CD1c-positive myeloid dendritic cell (primary cell): ENCODE measurements at regions not wholly inside any gene's neighbourhood (a gene's known extent, or its start where the extent isn't known, plus 50 kb on each side); places are given as distances from the start of the nearest gene placed in this dataset.
A peak's percentile ranks its signal among the peaks of the same experiment; 100 is the strongest.
"Not testable (repeated sequence)": the region's sequence is repeated elsewhere in the genome, so short reads cannot be mapped to it uniquely, and the experiment has no call there.

Source experiments
- DNase-seq: peaks from one replicate; pipeline ENCODE4 v3.0.0-alpha.2; 2016; ENCODE audit errors: extremely low spot score

DNA sequence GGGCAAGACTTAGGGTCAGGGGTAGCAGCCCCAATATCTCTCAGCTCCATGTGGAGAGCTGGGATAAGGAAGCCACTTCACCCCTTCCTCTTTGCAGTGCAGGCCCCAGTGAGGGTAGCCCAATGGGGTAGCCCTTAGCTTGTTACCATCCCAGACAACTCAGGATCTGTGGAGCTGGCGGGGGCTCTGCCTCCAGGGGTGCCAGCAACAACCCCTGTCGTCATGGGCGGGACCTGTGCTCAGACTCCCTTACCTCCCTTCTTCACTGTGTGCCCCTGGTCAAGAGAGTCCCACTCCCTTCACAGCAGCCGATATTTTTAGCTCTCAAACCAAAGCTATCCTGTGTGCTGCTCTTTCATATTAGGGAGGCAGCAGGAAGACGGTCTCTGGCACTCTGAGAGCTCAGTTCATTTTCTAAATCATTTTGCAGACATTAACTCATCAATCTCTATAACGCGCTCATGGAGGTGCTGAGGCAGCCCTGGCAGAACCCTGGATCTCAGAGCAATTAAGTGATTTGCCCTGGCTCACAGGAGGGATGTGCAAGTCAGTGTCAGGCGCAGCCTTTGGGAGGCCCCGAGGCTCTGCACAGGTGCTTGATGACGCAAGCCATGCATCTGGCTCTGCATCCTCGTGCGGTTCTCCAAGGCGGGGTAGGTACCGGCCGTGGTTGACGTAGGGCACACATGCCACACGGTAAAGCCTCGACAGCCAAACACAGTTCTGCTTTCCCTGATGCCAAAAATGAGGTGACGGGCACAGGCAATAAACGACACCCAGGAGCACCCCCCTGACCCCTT, 357.6 kb downstream of the SHANK2 start:
- no peak for DNase-seq

DNA sequence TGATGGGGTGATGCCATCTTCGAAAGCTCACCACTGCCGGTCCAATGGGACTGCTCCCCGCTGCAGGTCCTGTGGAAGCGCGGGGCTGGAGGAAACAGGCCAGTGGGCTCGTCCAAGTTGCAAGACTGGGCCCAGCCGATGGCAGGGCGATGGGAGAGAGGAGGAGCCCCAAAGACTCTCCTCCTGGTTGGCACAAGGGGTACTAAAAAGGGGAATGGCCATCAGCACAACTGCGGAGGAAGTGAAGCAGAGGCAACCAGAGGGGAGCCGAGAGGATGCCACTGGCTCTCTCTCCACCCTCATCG, 357.1 kb downstream of the SHANK2 start:
- no peak for DNase-seq

DNA sequence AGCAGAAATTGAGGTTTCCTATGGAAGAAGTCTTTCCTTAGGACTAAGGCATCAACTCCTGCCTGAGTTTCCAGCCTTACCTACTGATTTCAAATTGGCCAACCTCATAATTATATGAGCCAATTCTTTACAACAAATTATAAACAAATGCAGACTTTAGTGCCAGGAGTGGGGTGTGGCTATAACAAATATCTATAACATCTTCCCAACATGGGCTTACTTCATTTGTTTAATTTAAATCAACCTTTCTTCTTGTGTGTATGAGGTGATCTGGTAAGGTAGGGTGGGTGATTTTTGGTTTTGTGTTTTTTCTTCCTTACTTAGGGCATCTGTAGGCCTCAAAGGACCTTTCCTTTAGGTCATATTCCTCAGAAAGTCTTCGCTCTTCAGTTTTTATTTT, 354.9 kb downstream of the SHANK2 start:
- DNase-seq = no peak

DNA sequence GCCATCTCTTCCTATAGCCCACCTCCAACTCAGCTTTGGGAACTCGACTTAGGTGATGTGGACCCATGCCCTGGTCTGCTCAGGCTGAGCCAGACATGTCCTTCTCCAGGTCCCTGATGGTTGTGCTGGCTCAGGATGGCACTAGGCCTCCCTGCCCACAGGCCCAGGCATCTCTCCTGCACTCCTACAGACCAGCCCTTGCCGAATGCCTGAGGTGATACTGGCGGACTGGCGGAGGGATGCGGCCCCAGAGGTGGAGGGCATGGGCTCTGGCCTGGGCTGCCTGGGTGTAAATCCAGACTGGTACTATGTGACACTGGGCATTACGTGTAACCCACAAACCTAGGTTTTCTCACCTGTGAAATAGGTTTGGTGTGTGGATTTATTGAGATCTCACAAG, 352.8 kb downstream of the SHANK2 start:
- no peak for DNase-seq

DNA sequence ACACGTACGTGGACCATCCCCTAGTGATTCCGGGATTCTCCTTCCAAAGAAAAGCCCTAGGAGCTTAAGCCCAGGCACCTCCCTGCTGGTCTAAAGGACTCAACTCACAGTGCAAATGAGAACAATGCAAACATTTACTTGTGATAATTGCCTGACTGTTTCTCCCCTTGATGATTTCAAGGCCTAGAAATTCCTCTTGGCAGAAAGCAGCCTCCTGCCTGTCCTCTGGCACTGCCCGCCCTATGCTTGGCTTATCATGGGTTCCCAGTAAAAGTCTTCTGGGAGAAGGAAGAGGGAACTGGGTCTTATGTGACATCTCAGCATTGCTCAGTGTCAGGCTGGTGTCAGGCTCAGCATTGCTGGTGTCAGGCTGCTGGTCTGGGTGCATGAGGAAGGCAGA, 351.8 kb downstream of the SHANK2 start:
- no peak for DNase-seq

DNA sequence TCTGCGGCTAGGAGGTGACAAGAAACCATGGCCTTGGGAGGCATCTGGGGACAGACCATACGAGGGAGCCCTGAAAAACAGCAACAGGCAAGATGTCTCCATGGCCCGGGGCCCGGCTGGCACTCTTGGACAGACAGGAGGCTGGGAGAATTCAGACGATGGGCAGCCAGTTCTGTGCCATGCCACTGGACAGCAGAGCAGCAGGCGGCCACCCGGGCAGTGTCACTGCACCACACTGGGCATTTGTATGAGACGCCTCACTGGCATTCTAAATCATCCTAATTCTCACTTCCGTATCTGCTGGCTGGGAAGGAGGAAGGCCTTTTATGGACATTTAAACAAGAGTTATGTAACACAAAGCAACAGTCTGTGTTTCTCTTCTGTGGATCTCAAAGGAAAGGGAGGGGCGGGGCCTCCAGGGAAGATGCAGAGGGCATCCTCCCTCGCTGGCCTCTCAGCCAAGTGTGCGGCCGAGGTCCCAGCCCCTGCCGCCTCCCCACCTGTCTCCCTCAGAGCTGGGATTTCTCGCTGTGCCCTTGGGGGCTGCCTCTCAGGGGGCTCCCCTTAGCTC, 350.3 kb downstream of the SHANK2 start:
- peak; percentile 52 for DNase-seq

DNA sequence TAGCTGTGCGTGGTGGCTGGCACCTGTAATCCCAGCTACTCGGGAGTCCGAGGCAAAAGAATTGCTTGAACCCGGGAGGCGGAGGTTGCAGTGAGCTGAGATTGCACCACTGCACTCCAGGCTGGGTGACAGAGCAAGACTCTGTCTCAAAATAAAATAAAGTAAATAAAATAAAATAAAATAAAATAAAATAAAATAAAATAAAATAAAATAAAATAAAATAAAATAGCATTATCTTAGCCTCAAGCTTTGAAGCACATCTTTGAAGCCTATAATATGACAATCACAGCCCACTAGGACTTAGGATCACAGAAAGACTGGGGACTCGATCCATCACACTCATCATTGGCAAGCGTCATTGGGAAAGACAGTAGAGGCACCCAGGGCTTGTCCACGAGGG, 349.1 kb downstream of the SHANK2 start:
- DNase-seq = not testable (repeated sequence)

DNA sequence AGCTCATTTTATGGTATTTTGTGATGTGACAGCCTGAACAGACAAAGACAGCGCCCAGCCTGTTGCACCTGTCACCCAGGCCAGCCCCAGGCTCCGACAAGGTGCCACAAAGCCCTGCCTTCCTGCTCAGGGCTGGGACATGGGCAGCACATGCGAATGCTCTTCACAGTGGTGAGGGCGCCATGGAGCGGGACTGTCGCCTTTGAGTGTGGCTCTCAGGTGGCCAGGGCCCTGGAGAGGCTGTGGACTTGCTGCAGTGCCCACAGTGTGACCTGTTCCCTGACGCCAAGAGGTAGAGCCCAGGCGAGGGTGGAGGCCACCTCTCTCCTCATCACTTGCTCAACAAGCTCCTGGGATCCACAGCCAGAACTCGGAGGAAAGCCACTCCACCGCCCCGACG, 346.3 kb downstream of the SHANK2 start:
- DNase-seq = no peak

DNA sequence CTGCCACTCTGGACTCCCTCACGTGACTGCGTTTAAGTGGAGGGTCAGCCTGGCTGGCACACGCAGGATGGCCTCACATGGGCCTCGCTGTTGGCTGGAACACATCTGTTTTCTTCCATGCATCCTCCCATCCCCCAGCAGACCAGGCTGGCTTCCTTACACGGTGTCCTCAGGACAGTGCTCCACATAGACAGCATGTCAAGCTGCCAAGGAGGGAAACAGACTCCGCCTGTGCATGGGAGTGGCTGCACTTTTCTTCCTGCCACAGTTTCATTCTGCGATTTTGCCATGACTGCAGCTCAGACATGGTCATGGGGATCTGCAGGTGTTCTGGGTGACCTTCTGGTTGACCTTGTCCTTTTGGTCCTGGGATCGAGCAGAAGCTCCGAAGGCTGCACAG, 344.2 kb downstream of the SHANK2 start:
- no peak for DNase-seq

DNA sequence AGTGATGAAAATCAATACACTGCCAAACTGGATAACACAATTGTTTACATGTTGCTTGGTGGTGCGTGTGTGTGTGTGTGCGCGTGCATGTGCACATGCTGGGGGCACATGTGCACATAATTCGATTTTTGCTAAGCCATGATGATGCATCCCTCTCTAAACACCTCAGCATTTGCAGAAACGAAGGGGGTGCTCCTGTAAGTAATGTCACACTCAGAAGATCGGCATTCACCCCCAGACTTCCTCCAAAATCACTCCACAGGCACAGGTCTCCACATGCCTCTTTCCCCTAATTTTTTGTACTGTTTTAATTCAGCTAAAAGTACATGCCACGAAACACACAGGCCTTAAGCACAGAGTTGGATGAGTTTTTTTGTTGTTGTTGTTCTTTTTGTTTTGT, 341.5 kb downstream of the SHANK2 start:
- DNase-seq = no peak

DNA sequence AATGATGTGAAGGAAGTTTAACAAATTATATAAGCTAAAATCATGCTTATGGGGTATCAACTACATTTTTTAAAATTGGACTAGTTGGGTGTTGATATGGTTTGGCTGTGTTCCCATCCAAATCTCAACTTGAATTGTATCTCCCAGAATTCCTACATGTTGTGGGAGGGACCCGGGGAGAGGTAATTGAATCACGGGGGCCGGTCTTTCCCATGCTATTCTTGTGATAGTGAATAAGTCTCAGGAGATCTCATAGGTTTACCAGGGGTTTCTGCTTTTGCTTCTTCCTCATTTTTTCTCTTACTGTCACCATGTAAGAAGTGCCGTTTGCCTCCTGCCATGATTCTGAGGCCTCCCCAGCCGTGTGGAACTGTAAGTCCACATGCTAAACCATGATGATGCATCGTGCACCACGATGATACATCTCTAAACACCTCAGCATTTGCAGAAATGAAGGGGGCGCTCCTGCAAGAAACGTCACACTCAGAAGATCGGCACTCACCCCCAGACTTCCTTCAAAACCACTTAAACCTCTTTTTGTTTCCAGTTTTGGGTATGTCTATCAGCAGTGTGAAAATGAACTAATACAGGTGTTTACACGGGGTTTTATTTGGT, 340.0 kb downstream of the SHANK2 start:
- DNase-seq = no peak

DNA sequence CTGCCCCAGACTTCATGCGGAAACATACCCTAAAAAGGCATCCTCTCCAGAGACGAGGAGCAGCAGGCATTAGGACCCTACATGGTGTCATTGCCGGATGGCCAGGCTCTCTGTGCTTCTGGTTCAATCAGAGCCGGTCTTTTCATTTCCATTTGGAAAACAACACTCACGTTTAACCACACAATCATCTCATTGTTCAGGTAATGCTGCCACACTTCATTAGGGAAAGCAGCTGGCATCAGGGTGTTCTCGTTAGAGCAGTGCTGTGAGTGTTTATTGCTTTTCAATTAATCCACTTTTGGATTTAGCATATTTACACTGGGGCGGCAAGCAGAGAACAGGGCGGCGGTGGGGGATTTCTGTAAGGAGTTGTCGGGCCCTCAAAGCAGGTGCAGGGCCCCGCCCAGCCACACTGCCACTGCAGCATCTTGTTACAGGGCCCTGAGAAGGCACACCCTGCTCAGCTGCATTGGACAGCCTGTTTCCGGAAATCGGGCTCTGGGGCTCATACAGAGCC, 338.6 kb downstream of the SHANK2 start:
- no peak for DNase-seq

DNA sequence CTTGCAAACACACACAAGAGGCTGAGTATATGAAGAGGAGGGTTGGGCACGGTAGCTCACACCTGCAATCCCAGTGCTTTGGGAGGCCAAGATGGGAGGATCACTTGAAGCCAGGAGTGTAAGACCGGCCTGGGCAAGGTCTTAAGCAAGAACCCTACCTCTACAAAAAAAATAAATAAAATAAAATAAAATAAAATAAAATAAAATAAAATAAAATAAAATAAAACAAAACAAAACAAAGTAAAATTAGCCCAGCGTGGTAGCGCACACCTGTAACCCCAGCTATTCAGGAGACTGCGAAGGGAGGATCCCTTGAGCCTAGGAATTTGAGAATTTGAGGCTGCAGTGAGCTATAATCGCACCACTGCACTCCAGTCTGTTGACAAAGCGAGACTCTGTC, 337.9 kb downstream of the SHANK2 start:
- no peak for DNase-seq

DNA sequence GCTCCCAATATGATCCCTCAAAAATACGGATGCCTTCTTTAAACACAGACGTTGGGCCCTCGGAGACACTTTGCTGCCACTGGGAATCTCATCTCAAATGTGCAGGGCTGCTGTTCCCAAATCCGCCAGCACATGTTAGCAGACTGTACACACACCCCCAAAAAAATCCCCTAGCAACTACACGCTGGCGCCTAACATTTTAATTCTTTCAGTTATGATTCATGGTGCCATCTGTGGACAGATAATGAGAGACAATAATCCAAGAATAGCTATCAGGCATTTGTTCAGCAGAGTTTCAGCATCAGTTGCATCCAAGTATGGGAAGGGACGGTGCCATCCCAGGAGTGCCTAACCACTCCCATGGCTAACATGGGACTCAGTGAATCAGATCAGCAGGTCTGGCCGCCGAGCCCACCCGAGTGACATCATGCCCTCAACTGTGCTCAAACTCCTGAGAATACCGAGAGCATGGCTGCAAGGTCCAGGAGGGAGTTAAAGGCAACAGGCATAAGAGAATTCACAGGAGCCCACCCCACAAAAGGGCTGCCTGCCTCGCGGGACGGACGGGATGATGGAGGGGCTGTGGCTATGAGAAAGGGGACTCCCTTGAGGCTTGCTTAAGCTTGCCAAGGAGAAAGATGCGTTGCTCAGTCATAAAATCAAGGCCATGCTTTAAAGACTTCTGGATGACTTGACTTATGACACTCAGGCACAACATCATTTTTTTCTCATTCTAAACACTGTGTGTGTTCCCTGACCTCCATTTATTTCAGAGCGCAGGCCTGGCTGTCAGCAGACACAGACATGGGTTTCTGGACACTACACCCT, 337.0 kb downstream of the SHANK2 start:
- DNase-seq = no peak

DNA sequence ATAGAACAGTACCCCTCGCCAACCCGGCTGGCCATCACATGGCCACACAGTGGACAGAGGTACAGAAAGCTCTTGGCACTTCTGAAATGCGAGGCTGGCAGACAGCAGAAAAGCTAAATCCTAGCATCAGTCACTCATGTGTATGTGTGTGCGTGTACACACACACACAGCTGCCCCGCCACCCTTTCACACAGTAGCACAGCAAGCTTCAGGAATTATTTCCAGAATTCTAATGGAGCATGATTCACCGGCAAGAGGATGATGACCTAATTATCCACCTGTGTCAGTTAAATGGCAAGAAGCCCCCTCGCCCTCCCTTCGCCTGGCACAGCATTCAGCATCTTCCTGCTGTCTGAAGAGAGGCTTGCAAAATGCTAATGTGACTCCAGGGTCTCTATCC, 336.0 kb downstream of the SHANK2 start:
- DNase-seq = no peak

DNA sequence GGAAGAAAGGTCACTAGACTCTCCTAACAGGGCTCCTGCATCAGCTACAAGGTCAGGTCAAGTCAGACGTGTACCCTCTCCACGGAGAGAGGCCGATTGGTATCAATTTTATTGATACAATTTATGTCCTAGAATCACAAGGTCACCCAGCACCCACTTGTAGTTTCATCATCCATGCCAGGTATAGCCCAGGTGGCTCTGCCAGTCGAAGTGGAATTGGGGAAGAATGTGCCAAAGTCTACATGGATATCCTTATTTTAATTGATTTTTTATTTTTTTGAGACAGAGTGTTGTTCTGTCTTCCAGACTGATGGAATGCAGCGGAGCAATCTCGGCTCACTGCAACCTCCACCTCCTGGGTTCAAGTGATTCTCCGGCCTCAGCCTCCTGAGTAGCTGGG, 334.1 kb downstream of the SHANK2 start:
- DNase-seq = no peak

DNA sequence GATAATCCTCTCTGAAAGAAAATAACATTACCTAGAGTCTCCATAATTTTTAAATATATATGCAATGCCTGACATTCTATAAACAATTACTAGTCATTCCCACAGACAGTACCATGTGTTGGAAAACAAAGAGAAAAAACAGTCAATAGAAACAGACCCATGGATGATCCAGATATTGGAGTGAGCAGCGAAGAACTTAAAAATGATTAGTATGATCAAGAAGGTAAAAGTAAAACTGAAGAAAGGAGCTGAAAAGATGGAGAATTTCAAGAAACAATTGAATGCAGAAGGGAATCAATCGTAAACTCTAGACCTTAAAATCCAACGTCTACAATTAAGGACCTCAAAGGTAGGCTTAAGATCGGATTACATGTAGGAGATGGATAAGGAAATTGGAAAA, 330.6 kb downstream of the SHANK2 start:
- no peak for DNase-seq

DNA sequence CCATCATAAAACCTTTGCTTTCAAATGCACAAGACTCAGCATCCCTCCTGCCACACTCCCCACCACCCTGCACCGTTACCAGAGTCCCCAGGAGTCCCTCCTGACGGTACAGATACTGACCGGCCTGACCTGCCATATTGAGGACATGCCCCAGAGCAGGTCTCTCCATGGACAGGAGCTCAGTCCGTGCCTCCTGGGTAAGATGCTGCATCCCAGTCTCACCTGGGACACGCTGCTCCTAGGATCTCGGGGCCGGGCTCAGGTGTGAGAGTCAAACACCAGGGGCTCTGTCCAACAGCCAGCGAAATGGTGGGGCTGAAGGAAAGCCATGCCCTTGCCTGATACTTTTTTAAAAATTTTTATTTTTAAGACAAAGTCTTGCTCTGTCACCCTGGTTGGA, 328.3 kb downstream of the SHANK2 start:
- DNase-seq = no peak

DNA sequence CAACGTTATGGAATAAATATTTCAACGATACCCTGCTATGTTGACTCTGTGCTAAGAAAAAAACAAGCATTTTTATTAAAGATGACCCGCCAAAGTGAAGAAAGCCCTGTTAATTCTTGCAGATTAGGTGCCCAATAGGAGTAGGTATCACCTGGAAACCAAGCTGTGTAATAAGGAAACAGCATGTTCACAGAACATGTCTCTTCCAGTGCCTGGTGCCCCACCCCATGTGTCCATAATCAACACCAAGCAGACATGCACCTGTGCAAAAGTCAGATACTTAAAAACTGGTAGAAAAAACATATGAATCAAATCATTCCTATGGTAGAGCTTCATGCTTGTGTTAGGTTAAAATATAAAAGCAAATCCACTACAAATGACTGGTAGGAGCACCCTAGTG, 327.1 kb downstream of the SHANK2 start:
- no peak for DNase-seq

DNA sequence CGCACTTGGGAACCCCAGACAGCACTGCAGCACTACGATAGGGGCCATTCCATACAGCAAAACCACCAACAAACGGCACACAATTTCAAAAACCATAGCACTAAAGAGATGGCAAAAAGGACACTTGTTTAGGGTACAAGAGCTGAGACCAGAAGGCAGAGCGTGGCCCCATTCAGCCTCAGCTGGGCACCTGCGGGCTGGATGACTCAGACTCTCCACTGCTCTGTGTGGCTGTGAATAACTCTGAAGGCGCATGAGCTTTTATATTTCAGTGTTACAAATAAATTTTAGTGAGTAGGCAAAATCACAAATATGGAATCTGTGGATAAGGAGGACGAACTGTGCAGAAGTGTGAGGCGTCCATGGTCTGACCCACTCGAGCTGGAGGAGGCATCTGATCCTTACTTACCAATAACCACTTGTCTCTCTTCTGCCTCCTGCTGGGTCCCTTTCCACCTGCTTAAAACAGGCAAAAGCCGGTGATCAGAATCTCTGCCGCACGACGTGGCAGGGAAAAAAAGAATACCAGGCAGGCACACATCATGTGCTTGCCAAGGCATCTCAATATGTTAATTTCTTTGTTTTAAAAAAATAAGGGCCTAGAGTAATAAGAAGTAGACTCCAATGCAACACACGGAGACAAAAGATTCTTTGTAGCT, 325.7 kb downstream of the SHANK2 start:
- no peak for DNase-seq

DNA sequence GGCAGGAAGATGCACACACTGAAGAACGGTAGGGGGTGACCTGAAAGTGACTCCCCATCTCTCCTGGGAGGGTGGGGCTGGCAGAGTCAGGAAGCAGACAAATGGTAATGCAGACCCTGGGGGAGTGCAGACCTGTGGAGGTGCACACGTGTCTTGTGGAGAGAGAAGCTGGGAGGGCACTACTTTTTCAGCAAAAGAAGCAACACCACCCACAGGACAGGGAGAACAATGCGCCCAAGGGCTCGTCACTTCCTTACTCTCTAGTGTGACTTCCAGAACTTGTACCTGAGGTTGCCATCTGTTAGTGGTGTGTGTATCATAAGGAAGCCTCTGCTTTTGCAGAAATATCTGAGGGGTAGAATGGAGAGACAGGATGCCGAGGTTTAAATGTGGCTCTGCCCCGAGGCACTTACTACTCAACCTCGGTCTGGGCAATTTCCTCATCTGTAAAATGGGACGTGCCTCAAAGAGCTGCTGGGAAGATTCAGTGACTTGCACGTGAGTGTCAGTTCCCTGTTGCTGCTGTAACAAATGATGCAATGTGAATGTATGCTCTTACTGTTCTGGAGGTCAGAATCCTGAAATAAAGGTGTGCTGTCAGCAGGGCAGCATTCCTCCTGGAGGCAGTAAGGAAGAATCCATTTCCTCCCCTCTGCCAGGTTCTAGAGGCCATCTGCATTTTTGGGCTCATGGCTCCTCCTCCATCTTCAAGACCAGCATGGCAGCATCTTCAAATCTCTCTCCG, 323.4 kb downstream of the SHANK2 start:
- DNase-seq = no peak
